GM23248 (cell line): ENCODE measurements at regions not wholly inside any gene's neighbourhood (a gene's known extent, or its start where the extent isn't known, plus 50 kb on each side); places are given as distances from the start of the nearest gene placed in this dataset.

Source experiments
- EZH2 ChIP-seq: fragments of 200-600 bp; sonication (generic); IDR thresholded peaks from 2 replicates; pipeline ENCODE4 v1.6.1; 2018; ENCODE audit warnings: antibody characterized with exemption, mild to moderate bottlenecking; ENCODE audit not compliant: insufficient read depth, poor library complexity, severe bottlenecking
- EZH2phosphoT487 ChIP-seq: fragments of 200-600 bp; sonication (generic); IDR thresholded peaks from 2 replicates; pipeline ENCODE4 v1.6.1; 2018; ENCODE audit warnings: antibody characterized with exemption, moderate library complexity, mild to moderate bottlenecking, low read depth; ENCODE audit not compliant: insufficient read depth

DNA sequence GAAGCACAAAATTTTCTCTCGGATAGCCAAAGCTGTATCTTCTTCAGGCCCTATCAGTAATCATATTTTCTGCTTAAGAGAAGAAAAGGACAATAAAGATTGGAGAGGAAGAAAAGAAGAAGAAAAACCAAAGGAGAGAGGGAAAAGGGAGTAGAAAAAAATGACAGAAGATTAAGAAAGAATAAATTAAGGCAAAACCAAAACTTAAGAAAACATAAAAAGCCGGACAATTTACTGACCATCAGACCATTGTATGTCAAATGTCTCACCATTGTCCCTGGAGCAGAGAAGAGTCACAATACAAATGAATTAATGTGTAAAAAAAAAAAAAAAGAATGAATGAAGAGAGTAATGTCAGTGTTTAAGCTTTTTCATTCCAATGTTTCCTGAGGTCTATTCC lies 1274.8 kb downstream of the FSCB start:
- TF ChIP-seq EZH2 (no peak), EZH2phosphoT487 (no peak)
